OCI-M2 (cell line): ENCODE measurements at regions not wholly inside any gene's neighbourhood (a gene's known extent, or its start where the extent isn't known, plus 50 kb on each side); places are given as distances from the start of the nearest gene placed in this dataset.
A peak's percentile ranks its signal among the peaks of the same experiment; 100 is the strongest.

Experiments
- DNase-seq: peaks from one replicate; lab custom pipeline; 2025; ENCODE audit not compliant: unreplicated experiment; lab: John Stamatoyannopoulos, UW

GRCh38 chr4:62288808-62289541, 1088.8 kb downstream of the ADGRL3 start:
- DNase-seq: no peak

- no peak for DNase-seq
Observed at GRCh38 chr4:62285026-62285425, 1084.9 kb downstream of the ADGRL3 start.

DNA sequence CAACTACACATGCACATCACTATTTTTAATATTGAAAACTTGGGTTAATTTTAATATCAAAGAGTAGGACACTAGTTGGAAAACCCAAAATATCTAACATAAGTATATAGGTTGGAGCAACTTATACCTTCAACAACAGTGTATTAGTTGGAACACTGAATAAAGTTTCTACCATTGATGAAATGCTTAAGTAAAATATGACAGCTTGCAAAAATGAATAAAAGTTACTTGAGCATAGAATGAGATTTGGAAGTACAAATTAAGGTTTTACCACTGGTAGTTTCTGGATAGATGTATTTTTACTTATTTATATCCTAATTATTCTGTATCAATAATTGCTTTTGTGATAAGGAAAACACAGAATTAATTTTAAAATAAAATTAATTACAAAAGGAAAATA, 1079.6 kb downstream of the ADGRL3 start:
- no peak for DNase-seq

DNA sequence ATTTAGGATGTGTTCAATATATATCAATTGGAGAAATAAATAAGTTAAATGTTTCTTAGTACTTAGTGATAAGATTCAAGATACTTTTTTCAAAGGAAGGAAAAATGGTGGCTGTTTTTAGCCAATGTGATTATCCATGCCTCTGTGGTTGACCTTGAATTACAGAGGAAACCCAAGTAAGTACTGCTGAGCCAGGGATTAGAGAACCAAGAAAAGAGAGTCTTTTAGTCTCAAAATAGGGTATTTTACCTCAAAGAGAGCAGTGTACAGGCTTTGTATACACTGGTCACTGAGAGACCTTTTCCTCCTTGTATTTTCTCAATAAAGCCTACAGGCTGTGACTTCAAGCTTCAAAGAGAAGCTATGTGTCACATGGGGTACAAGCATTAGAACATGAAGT, 1075.3 kb downstream of the ADGRL3 start:
- no peak for DNase-seq

DNA sequence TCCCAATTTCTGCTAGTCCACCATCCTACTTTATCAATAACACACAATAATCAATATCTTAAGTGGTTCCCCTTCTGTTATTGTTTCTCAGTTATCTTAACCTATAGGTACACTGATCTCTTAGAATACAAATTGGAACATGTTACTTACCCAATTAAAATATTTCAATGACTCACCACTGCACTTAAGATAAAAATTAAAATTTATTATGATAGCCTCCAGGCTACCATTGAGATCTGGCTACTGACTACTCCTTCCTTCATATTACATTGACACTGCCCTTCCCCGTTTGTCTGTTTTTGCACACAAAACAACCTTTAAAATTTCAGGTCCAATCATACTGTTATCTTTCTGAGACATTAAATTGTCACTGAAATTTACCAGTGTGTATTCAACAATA, 1074.7 kb downstream of the ADGRL3 start:
- no peak for DNase-seq

DNA sequence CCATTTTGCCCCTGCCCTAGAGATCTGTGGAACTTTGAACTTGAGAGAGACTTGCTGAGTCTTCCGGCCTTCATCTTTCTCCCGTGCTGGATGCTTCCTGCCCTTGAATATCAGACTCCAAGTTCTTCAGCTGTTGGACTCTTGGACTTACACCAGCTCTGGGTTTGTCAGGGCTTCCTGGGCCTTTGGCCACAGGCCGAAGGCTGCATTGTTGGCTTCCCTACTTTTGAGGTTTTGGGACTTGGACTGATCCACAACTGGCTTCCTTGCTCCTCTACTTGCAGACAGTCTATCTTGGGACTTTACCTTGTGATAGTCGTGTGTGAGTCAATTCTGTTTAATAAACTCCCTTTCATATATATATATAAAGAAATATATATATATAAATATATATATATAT, 1071.0 kb downstream of the ADGRL3 start:
- DNase-seq: no peak

- DNase-seq: no peak
Observed at GRCh38 chr4:62269918-62270317, 1069.8 kb downstream of the ADGRL3 start.

- no peak for DNase-seq
Observed at GRCh38 chr4:62263454-62263853, 1063.3 kb downstream of the ADGRL3 start.

GRCh38 chr4:62262676-62263075, 1062.5 kb downstream of the ADGRL3 start:
- DNase-seq: no peak

DNA sequence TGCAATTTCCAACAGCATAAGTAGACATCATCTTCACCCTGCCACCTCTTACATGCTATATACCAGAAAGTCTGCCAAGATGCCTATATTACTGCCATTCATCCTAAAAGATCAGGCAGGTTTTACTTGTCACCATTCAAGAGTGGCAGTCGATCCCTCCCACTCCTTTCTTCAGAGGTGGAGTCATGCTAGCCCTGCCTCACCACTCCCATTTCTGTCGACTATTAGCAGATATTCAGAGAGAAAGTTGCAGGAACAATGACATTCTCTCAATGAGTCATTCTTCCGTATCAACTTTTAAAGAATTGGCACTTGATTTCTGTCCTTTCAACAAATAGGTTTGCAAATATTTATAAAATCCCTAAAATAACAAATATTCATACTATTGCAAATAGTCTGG, 1060.1 kb downstream of the ADGRL3 start:
- no peak for DNase-seq

DNA sequence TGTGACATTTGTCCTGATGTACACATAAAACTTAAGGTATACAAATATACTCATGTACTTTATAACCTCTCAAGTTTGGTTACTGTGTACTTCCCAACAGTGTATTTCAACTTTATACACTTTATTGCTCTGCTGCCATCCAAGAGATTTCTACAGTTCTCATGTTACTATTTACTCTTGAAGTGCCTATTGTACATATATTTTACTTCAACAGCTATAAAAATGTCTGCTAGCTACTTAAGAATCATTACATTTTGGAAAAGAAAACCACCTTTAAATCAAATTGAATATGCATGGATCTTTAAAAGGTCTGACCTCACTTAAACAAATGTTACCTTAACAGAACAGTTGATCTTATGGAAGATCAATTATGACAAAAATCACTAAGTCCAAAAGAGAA, 1056.4 kb downstream of the ADGRL3 start:
- DNase-seq: no peak

- DNase-seq: no peak
Observed at GRCh38 chr4:62252728-62253127, 1052.6 kb downstream of the ADGRL3 start.

GRCh38 chr4:62250100-62250499, 1050.0 kb downstream of the ADGRL3 start:
- no peak for DNase-seq

DNA sequence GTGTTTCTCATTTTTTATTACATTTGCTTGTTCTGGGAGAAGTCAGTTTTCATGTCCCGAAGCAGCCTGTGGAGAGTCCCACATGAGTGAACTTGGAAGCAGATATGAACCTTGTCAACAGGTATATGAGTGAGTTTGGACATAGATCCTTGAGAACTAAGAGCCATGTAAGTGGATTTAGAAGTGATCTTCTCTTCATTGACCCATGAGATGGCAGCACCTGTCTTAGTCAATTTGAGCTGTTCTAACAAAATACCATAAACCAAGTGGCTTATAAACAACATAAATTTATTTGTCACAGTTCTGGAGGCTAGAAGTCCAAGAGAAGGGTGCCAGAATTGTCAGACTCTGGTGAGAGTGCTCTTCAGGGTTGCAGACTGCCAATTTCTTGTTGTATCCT, 1043.8 kb downstream of the ADGRL3 start:
- no peak for DNase-seq

- DNase-seq: no peak
Observed at GRCh38 chr4:62235911-62236310, 1035.8 kb downstream of the ADGRL3 start.

GRCh38 chr4:62232814-62233213, 1032.7 kb downstream of the ADGRL3 start:
- peak; percentile 13 for DNase-seq

DNA sequence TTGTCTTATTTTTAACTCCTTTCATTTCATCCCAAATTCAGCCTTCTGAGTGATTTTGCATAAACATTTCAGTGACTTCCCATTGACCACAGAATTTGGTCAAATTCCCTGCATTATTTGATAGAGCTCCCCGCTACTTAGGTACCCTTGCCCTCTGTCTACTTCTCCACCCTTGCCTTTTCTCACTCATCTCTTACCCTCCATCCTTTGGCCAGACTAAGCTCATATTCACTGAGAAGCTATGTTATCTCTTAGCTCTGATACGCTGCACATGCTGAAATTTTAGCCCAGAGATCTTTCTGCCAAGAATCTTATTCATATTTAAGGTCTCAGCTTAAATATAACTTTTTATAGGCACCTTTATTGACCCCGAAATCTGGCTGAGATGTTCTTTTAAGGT, 1031.9 kb downstream of the ADGRL3 start:
- no peak for DNase-seq

DNA sequence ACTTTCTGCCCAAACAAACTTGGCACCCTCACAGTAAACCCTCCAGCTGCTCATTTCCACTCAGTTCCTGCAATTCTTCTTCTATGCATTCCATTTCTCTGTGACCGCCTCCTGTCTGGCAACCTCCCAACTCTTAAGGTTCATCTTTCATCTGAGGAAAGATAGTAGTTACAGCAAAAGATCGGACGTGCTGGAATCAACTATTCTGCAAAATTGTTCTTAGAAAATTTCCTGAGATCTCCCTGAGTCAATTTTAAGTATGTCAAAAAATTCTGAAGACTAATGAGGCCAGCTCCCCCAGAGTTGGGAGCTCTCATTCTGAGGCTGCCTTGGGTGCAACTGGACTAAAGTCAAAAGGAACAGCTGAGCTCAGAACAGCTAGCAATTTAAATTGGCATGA, 1026.0 kb downstream of the ADGRL3 start:
- no peak for DNase-seq

GRCh38 chr4:62222121-62222520, 1022.0 kb downstream of the ADGRL3 start:
- DNase-seq: no peak

- DNase-seq: no peak
Observed at GRCh38 chr4:62210486-62210885, 1010.4 kb downstream of the ADGRL3 start.

GRCh38 chr4:62209757-62210485, 1009.8 kb downstream of the ADGRL3 start:
- no peak for DNase-seq

- no peak for DNase-seq
Observed at GRCh38 chr4:62208921-62209320, 1008.8 kb downstream of the ADGRL3 start.

DNA sequence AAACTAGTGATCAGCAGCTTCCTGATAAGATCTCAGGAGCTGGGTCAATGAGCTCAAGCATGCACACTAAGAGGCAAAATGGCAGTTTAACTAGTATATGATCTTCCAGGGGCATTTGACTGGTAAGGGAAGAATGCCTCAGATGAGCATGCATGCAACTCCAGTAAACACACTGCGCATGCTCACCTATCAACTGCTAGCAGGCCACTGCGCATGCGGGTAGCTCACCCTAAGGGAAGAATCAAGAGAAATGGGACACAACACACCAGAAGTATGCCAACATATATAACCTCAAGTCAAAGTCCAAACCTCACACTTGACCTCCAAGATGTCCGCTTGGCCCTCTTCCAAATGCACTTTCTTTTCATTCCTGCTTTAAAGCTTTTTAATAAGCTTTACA, 1004.0 kb downstream of the ADGRL3 start:
- no peak for DNase-seq
